ENCODE measurements at regions not wholly inside any gene's neighbourhood (a gene's known extent, or its start where the extent isn't known, plus 50 kb on each side); places are given as distances from the start of the nearest gene placed in this dataset.

DNA sequence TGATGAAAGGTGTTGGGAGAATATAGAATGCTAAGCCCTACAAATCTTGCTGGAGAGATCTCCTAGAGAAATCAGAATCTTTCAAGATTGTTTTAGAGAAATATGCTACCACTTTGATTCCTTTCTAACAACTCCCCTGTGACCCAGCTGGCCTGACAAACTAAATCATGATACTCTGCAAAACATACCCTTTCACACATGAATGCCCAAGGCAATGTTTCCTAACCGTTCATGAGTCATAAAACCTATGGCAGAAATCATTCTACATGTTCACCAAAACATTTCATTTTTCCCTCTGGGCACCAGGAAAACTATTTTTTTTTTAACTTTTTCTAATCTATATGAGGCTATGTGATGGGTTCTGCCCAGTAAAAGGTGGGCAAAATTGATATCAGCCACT is 77.8 kb upstream of the SETBP1 start:
- TF ChIP-seq, protein P1, sequence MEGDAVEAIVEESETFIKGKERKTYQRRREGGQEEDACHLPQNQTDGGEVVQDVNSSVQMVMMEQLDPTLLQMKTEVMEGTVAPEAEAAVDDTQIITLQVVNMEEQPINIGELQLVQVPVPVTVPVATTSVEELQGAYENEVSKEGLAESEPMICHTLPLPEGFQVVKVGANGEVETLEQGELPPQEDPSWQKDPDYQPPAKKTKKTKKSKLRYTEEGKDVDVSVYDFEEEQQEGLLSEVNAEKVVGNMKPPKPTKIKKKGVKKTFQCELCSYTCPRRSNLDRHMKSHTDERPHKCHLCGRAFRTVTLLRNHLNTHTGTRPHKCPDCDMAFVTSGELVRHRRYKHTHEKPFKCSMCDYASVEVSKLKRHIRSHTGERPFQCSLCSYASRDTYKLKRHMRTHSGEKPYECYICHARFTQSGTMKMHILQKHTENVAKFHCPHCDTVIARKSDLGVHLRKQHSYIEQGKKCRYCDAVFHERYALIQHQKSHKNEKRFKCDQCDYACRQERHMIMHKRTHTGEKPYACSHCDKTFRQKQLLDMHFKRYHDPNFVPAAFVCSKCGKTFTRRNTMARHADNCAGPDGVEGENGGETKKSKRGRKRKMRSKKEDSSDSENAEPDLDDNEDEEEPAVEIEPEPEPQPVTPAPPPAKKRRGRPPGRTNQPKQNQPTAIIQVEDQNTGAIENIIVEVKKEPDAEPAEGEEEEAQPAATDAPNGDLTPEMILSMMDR (IDR thresholded peaks at IDR 0.05): no peak
- TF ChIP-seq EZH2 (IDR thresholded peaks at IDR 0.05) (no peak), EZH2phosphoT487 (IDR thresholded peaks at IDR 0.05) (no peak)

All from neural progenitor cell (in vitro differentiated cells).